ENCODE measurements at regions not wholly inside any gene's neighbourhood (a gene's known extent, or its start where the extent isn't known, plus 50 kb on each side); places are given as distances from the start of the nearest gene placed in this dataset.

DNA sequence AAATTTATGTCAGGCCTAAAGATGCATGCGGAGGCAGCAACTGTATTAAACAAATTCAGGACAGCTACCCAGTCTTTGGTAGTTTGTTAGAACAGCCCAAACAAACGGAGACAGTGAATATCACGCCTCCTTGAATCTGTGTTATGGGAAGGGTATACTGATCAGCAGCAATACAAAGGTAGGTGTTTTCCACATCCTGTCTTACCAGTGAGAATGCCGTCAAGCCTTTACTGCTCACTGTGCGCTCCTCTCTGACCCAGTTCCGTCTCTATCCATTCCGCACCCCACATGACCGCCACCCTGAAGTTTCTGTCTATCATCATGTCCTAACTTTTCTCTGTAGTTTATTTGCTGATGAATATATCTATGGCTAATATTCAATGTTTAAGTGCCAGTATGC is 473.3 kb downstream of the LPIN1 start:
- intact Hi-C loops (cut with DNase I; ENCODE audit: low total_unique reads), result no loop called here
- TF ChIP-seq, protein P1, sequence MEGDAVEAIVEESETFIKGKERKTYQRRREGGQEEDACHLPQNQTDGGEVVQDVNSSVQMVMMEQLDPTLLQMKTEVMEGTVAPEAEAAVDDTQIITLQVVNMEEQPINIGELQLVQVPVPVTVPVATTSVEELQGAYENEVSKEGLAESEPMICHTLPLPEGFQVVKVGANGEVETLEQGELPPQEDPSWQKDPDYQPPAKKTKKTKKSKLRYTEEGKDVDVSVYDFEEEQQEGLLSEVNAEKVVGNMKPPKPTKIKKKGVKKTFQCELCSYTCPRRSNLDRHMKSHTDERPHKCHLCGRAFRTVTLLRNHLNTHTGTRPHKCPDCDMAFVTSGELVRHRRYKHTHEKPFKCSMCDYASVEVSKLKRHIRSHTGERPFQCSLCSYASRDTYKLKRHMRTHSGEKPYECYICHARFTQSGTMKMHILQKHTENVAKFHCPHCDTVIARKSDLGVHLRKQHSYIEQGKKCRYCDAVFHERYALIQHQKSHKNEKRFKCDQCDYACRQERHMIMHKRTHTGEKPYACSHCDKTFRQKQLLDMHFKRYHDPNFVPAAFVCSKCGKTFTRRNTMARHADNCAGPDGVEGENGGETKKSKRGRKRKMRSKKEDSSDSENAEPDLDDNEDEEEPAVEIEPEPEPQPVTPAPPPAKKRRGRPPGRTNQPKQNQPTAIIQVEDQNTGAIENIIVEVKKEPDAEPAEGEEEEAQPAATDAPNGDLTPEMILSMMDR (IDR thresholded peaks at IDR 0.05), result no peak
- peaks cover 0 to 5% (median 5%) of the 10 kb centered on the region in 3 donors for H3K9me3 ChIP-seq

GRCh38 chr2:12221584-12221983 is 475.2 kb downstream of the LPIN1 start:
- intact Hi-C loops (cut with DNase I; ENCODE audit: low total_unique reads), result no loop called here
- no peak overlapping the region for H3K27ac ChIP-seq
- H3K9me3 ChIP-seq, result peaks cover 0 to 5% (median 5%) of the 10 kb centered on the region in 3 donors
- TF ChIP-seq, protein P1 (IDR thresholded peaks at IDR 0.05), result no peak
- H3K4me1 ChIP-seq, result no peaks in the 10 kb centered on the region
- H3K4me3 ChIP-seq, result no peak overlapping the region
- H3K27me3 ChIP-seq, result no peaks in the 10 kb centered on the region
- DNase-seq, result no peak
- no peaks in the 10 kb centered on the region for H3K36me3 ChIP-seq

More for the DNA sequence above, 473.3 kb downstream of the LPIN1 start:
- no peaks in the 10 kb centered on the region for H3K4me1 ChIP-seq
- no peaks in the 10 kb centered on the region for H3K36me3 ChIP-seq
- no peak for DNase-seq
- H3K27ac ChIP-seq, result no peak overlapping the region
- no peak overlapping the region for H3K4me3 ChIP-seq
- H3K27me3 ChIP-seq, result no peaks in the 10 kb centered on the region

DNA sequence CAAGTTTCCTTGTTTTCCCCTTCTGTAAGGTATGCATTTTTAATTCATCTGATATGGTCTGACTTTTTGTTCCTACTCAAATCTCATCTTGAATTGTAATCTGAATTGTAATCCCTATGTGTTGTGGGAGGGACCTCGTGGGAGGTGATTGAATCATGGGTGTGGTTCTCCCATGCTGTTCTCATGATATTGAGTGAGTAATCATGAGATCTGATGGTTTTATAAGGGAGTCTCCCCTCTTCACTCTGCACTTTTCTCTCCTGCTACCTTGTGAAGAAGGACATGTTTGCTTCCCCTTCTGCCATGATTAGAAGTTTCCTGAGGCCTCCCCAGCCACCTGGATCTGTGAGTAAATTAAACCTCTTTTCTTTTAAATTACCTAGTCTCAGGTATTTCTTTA is 476.1 kb downstream of the LPIN1 start:
- no peak for DNase-seq
- no peak overlapping the region for H3K4me3 ChIP-seq
- H3K27ac ChIP-seq, result no peak overlapping the region
- H3K9me3 ChIP-seq, result peaks cover 0 to 5% (median 5%) of the 10 kb centered on the region in 3 donors
- TF ChIP-seq, protein P1 (IDR thresholded peaks at IDR 0.05), result no peak
- no peaks in the 10 kb centered on the region for H3K36me3 ChIP-seq
- intact Hi-C loops (cut with DNase I; ENCODE audit: low total_unique reads), result no loop called here
- no peaks in the 10 kb centered on the region for H3K4me1 ChIP-seq
- H3K27me3 ChIP-seq, result no peaks in the 10 kb centered on the region

DNA sequence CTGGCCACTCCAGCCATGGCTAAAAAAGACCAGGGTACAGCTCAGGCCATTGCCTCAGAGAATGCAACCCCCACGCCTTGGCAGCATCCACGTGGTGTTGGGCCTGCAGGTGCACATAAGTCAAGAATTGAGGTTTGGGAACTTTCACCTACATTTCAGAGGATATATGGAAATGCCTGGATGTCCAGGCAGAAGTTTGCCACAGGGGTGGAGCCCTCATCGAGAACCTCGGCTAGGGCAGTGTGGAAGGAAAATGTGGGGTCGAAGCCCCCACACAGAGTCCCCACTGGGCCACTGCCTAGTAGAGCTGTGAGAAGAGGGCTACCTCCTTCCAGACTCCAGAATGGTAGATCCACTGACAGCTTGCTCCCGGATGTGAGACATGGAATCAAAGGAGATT is 477.3 kb downstream of the LPIN1 start:
- TF ChIP-seq, protein P1 (IDR thresholded peaks at IDR 0.05), result no peak
- Histone ChIP-seq H3K36me3 (no peaks in the 10 kb centered on the region), H3K4me1 (no peaks in the 10 kb centered on the region), H3K4me3 (no peak overlapping the region), H3K27me3 (no peaks in the 10 kb centered on the region), H3K27ac (no peak overlapping the region), H3K9me3 (peaks cover 0 to 5% (median 5%) of the 10 kb centered on the region in 3 donors)
- DNase-seq, result no peak
- intact Hi-C loops (cut with DNase I; ENCODE audit: low total_unique reads), result no loop called here

DNA sequence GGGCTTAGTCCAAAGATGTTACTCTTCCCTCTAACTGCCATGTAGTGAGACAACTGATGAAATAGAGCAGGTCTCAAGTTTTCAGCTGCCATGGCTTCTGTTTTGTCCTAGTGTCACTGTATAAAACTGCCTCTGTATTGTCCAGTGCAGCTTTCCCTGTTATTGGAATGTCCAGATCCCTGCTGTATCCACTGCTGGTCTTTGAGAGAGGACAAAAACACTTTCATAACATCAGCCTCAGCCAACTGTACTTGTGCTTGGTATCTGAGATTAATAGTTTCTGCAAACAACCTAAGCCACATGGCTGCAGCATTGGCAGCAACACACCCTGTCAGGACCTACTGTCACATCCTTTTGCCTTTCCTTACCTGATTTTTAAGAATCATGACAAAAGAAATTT is 480.2 kb downstream of the LPIN1 start:
- no peak overlapping the region for H3K27ac ChIP-seq
- TF ChIP-seq, protein P1 (IDR thresholded peaks at IDR 0.05), result no peak
- no peaks in the 10 kb centered on the region for H3K36me3 ChIP-seq
- peaks cover 0 to 5% (median 5%) of the 10 kb centered on the region in 3 donors for H3K9me3 ChIP-seq
- H3K4me3 ChIP-seq, result no peak overlapping the region
- no peak for DNase-seq
- no peaks in the 10 kb centered on the region for H3K4me1 ChIP-seq
- intact Hi-C loops (cut with DNase I; ENCODE audit: low total_unique reads), result no loop called here
- H3K27me3 ChIP-seq, result no peaks in the 10 kb centered on the region

Measured in tibial artery (tissue), 4 donors.